ENCODE measurements at regions not wholly inside any gene's neighbourhood (a gene's known extent, or its start where the extent isn't known, plus 50 kb on each side); places are given as distances from the start of the nearest gene placed in this dataset.

DNA sequence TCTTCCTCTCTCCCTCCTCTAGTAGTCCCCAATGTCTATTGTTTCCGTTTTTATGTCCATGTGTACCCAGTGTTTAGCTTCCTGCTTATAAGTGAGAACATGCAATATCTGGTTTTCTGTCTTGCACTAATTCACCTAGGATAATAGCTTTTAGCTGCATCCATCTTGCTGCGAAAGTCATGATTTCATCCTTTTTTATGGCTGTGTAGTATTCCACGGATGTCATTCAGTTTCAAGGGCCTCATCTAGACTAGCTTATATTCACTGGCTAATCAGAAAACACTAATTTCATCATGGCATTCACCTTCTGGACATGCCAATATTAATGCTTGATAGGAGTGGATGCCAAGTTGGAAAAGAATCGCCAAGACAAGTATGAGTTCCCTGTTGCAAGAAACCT lies 619.6 kb upstream of the AUTS2 start:
- TF ChIP-seq, protein P1, sequence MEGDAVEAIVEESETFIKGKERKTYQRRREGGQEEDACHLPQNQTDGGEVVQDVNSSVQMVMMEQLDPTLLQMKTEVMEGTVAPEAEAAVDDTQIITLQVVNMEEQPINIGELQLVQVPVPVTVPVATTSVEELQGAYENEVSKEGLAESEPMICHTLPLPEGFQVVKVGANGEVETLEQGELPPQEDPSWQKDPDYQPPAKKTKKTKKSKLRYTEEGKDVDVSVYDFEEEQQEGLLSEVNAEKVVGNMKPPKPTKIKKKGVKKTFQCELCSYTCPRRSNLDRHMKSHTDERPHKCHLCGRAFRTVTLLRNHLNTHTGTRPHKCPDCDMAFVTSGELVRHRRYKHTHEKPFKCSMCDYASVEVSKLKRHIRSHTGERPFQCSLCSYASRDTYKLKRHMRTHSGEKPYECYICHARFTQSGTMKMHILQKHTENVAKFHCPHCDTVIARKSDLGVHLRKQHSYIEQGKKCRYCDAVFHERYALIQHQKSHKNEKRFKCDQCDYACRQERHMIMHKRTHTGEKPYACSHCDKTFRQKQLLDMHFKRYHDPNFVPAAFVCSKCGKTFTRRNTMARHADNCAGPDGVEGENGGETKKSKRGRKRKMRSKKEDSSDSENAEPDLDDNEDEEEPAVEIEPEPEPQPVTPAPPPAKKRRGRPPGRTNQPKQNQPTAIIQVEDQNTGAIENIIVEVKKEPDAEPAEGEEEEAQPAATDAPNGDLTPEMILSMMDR (IDR thresholded peaks at IDR 0.05) = no peak
- TF ChIP-seq POLR2A (IDR thresholded peaks at IDR 0.05) (no peak), POLR2AphosphoS5 (IDR thresholded peaks at IDR 0.05) (no peak)
